GM12864 (cell line): ENCODE measurements at regions not wholly inside any gene's neighbourhood (a gene's known extent, or its start where the extent isn't known, plus 50 kb on each side); places are given as distances from the start of the nearest gene placed in this dataset.

Experiments used
- DNase-seq: peaks from one replicate; pipeline ENCODE4 v3.0.0-alpha.2; 2011; ENCODE audit warnings: low read depth
- H3K4me3 ChIP-seq: 2 replicates; pipeline ENCODE4 v1.5.1; 2011; ENCODE audit warnings: mild to moderate bottlenecking, low read depth, low read length, control low read depth
- TF ChIP-seq, protein P1 (sequence below): IDR thresholded peaks from 2 replicates; pipeline ENCODE4 v1.5.1; 2011; ENCODE audit warnings: low read depth, mild to moderate bottlenecking, moderate library complexity, low read length, control low read depth, inconsistent platforms; ENCODE audit errors: missing control alignments

DNA sequence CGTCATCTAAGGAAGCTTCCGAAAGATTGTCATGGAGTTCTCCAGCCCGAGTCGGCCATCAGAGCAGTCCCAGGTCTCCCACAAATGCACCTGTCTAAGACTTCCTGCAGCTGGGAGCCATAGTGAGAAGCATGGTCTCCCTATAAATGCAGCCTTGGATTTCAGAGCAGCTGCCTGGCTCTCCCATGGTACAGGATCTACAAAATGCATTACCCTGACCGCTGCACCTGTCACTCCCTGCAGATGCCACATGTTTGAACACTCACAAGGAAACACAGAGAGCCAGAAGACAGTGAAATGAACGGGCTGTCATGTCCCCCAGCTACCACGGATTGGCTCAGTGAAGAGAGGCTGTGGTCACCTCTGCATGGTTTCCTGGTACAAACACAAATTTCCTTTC is 702.7 kb downstream of the MED13L start:
- DNase-seq = no peak
- TF ChIP-seq, protein P1, sequence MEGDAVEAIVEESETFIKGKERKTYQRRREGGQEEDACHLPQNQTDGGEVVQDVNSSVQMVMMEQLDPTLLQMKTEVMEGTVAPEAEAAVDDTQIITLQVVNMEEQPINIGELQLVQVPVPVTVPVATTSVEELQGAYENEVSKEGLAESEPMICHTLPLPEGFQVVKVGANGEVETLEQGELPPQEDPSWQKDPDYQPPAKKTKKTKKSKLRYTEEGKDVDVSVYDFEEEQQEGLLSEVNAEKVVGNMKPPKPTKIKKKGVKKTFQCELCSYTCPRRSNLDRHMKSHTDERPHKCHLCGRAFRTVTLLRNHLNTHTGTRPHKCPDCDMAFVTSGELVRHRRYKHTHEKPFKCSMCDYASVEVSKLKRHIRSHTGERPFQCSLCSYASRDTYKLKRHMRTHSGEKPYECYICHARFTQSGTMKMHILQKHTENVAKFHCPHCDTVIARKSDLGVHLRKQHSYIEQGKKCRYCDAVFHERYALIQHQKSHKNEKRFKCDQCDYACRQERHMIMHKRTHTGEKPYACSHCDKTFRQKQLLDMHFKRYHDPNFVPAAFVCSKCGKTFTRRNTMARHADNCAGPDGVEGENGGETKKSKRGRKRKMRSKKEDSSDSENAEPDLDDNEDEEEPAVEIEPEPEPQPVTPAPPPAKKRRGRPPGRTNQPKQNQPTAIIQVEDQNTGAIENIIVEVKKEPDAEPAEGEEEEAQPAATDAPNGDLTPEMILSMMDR = no peak
- no peak overlapping the region for H3K4me3 ChIP-seq

DNA sequence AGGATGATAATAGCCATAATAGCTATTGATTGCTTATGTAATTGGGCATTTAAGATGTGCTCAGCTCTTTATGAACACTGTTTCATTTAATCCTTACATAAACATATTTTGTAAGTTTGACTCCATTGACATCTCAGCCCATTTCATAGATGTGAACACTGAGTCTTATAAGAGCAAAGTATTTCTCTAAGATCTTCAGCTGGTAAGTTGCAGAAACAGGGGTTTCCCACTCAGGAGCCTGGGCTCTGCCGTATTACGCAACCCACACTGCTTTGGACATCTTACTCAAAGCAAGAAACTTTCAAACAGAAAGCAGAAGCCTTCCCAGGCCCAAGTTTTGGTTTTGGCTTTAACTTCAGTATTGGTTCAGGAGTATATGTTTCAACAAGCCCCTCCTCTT is 705.1 kb downstream of the MED13L start:
- DNase-seq = peak; percentile 79
- no peak overlapping the region for H3K4me3 ChIP-seq
- TF ChIP-seq, protein P1 = no peak

DNA sequence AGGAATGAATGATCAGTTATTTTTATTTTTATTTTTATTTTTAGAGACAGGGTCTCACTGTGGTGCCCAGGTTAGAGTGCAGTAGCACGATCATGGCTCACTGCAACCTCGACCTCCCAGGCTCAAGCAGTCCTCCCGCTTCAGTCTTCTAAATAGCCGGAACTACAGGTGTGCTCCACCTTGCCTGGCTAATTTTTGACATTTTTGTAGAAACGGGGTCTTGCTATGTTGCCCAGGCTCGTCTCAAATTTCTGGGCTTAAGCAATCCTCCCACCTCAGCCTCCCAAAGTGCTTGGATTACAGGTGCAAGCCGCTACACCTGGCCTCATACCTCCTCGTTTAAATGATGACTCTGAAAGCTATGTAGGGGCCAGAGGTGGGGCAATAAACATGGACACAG is 706.0 kb downstream of the MED13L start:
- DNase-seq = no peak
- TF ChIP-seq, protein P1 = no peak
- no peak overlapping the region for H3K4me3 ChIP-seq

DNA sequence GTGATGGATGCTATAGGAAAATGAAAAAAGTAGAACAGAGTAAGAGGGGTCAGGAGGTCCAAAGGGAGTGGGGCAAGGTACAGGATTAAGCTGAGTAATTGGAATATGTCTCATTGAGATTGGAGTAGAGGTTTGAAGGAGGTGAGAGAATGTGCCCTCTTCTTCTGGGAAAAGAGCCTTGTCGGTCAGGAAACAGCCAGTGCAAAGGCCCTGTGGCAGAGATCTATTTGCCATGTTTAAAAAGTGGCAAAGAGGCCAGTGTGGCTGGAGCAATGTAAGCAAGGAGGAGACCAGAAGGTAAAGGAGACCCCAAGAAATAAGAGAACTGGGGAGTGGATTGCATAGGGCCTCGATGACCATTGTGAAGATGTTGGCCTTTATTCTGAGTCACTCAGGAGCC is 706.5 kb downstream of the MED13L start:
- TF ChIP-seq, protein P1 = no peak
- DNase-seq = no peak
- no peak overlapping the region for H3K4me3 ChIP-seq

DNA sequence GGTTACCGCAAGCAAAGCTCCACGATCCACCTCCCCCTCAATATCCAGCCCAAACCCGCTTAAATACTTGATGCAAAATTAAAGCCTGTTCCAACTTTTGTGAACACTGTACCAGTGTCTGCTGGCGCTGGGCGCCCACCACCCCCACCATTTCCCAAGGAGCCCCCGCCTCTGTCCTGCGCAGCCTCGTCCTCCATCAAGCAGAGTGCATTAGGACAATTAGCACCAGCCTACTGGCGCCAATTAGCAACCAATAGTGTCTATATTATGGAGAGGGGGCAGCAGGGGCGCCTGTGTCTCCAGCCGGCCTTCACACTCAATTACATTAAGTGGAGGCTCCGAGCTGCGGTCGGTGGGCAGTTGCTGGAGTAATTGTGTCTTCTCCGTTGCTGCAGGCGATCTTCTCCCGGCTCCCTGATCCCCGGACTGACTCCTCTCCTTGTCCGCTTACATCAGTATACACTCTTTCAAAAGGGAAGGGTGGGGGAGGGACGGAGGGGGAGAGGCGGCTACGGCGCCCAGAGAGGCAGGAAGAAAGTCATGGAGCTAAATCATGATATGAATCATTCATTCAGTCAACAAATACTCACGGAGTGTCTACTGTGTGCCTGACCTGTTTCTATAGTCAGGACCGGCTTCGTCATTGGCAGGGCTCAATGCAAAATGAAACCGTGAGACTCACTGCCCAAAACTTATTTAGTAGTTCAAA is 707.3 kb downstream of the MED13L start:
- no peak overlapping the region for H3K4me3 ChIP-seq
- TF ChIP-seq, protein P1 = no peak
- no peak for DNase-seq

DNA sequence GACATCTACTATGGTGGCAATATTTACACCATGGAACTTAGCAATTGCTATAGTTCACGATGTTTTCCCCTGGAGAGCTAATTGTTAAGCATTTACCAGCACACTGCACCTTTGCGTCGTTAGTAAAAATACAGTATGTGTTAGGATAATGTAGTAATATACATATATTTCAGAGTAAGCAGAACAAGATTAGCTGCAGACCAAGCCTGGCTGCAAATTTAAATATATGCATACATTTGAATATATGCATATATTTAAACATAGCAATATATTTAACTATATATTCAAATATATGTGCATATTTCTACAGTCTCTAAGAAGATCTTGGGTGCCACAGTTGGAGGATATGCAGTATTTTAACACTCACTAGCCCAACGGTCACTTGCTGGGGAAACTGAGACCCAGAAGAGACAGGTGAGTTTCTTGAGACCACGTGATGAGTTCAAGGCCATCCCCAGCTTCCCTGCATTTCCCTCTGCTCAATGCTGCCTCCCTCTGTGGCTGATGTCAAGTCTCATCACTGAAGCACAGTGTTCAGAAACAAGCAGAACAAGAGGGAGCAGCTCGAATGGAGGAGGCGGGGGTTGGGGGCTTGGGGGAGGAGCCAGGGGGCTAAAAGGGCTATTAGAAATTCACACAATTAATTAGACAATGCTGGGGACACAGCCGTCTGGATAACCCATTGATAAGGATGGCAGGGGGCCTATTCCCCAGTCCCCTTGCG is 708.0 kb downstream of the MED13L start:
- TF ChIP-seq, protein P1 = no peak
- H3K4me3 ChIP-seq = no peak overlapping the region
- DNase-seq = no peak
